Stomach (tissue), 8 donors: ENCODE measurements at regions not wholly inside any gene's neighbourhood (a gene's known extent, or its start where the extent isn't known, plus 50 kb on each side); places are given as distances from the start of the nearest gene placed in this dataset.

Source experiments
- DNase-seq, 2 donors: peaks; one replicate each; pipeline versions ENCODE4 v3.0.0 to v3.0.0-alpha.2; 2013 to 2019
- H3K27ac ChIP-seq, 5 donors: fragments of 200-600 bp in 4 of 5; sonication (generic) in 4 of 5; one replicate each; pipeline ENCODE4 v1.5.1; 2013 to 2019; ENCODE audit warnings: mild to moderate bottlenecking in 1 of 5, moderate library complexity in 1 of 5
- H3K27me3 ChIP-seq, 3 donors: fragments of 200-600 bp; sonication (generic); one replicate each; pipeline ENCODE4 v1.5.1; 2017 to 2019; ENCODE audit warnings: mixed run types in 1 of 3
- H3K36me3 ChIP-seq, 4 donors: fragments of 200-600 bp; sonication (generic); 1 replicate in 3 of 4; 2 replicates in 1 of 4; pipeline ENCODE4 v1.5.1; 2016 to 2019
- H3K4me1 ChIP-seq, 4 donors: fragments of 200-600 bp; sonication (generic); one replicate each; pipeline ENCODE4 v1.5.1; 2016 to 2019
- H3K4me3 ChIP-seq, 4 donors: fragments of 200-600 bp; sonication (generic) in 3 of 4; one replicate each; pipeline ENCODE4 v1.5.1; 2016 to 2019; ENCODE audit warnings: mild to moderate bottlenecking in 1 of 4
- H3K9me3 ChIP-seq, 4 donors: fragments of 200-600 bp; sonication (generic); one replicate each; pipeline ENCODE4 v1.5.1; 2016 to 2019
- CTCF ChIP-seq, 7 experiments: fragments of 450-650 bp in 4 of 7; fragments of 200-600 bp in 3 of 7; sonication (generic) in 3 of 7; IDR thresholded peaks; one replicate each; pipeline ENCODE4 v1.5.1; 2016 to 2019; ENCODE audit warnings: antibody characterized with exemption in 7 of 7, control low read depth in 2 of 7, mild to moderate bottlenecking in 1 of 7
- EP300 ChIP-seq: sonication (generic); formaldehyde crosslinking; IDR thresholded peaks from one replicate; pipeline ENCODE4 v1.6.1; 2017; ENCODE audit warnings: antibody characterized with exemption
- POLR2A ChIP-seq, 4 donors: fragments of 450-650 bp; IDR thresholded peaks; one replicate each; pipeline ENCODE4 v1.6.1; 2016; ENCODE audit warnings: antibody characterized with exemption in 4 of 4, control low read depth in 2 of 4, mild to moderate bottlenecking in 1 of 4, moderate library complexity in 1 of 4
- POLR2AphosphoS5 ChIP-seq, 3 donors: sonication (generic); formaldehyde crosslinking; IDR thresholded peaks; one replicate each; pipeline ENCODE4 v1.6.1; 2016; ENCODE audit warnings: antibody characterized with exemption in 3 of 3
- WGBS, 5 donors: extraction: QIAGEN DNeasy Blood & Tissue Kit in 3 of 5; methylation state at CpG; one replicate each; pipeline versions ENCODE4 v1.1.5 to v1.1.7; 2013 to 2018; 5-methylcytosine and 5-hydroxymethylcytosine counted together
- intact Hi-C: fragments of 100-400 bp; cut with DNase I; formaldehyde crosslinking; loops from one replicate; pipeline ENCODE4 v1.15.1; 2023; ENCODE audit warnings: low total_unique reads
- donor health status: healthy with polysubstance abuse.
- donor health status: Bipolar disorder and iron deficiency.
- donor health status: healthy.

GRCh38 chr12:41905759-41906297 is 238.8 kb downstream of the GXYLT1 start:
- Histone ChIP-seq H3K9me3 (no peaks in the 10 kb centered on the region), H3K4me1 (no peaks in the 10 kb centered on the region), H3K27ac (no peak overlapping the region), H3K36me3 (no peaks in the 10 kb centered on the region), H3K4me3 (no peak overlapping the region), H3K27me3 (no peaks in the 10 kb centered on the region)
- DNase-seq, result no peak
- TF ChIP-seq CTCF (IDR thresholded peaks at IDR 0.05) (no peak), POLR2A (IDR thresholded peaks at IDR 0.05) (no peak)
- intact Hi-C loops, result no loop called here
- 91 to 96% (median 93%) methylated on average over 6 of the region's 6 CpGs for WGBS, 5 donors

GRCh38 chr12:41905073-41905758 is 239.5 kb downstream of the GXYLT1 start:
- no peak for TF ChIP-seq EP300
- TF ChIP-seq POLR2A (IDR thresholded peaks at IDR 0.05), result no peak
- TF ChIP-seq CTCF (IDR thresholded peaks at IDR 0.05), result no peak
- TF ChIP-seq POLR2AphosphoS5 (IDR thresholded peaks at IDR 0.05), result no peak
- intact Hi-C loops, result no loop called here
- Histone ChIP-seq H3K36me3 (no peaks in the 10 kb centered on the region), H3K4me3 (no peak overlapping the region), H3K27ac (no peak overlapping the region), H3K27me3 (no peaks in the 10 kb centered on the region), H3K9me3 (no peaks in the 10 kb centered on the region), H3K4me1 (no peaks in the 10 kb centered on the region)
- WGBS, 5 donors, result 67 to 89% (median 82%) methylated on average over 7 of the region's 7 CpGs
- no peak for DNase-seq

- no peaks in the 10 kb centered on the region for H3K9me3 ChIP-seq
- no peaks in the 10 kb centered on the region for H3K27me3 ChIP-seq
- no peaks in the 10 kb centered on the region for H3K36me3 ChIP-seq
- intact Hi-C loops, result no loop called here
- H3K27ac ChIP-seq, result no peak overlapping the region
- no peaks in the 10 kb centered on the region for H3K4me1 ChIP-seq
- 63 to 94% (median 70%) methylated on average over 4 of the region's 4 CpGs for WGBS, 5 donors
- TF ChIP-seq POLR2A (IDR thresholded peaks at IDR 0.05) (no peak), EP300 (no peak), POLR2AphosphoS5 (IDR thresholded peaks at IDR 0.05) (no peak), CTCF (IDR thresholded peaks at IDR 0.05) (no peak)
- no peak for DNase-seq
- no peak overlapping the region for H3K4me3 ChIP-seq
Measured at GRCh38 chr12:41904041-41904440, 240.6 kb downstream of the GXYLT1 start.

- no peak overlapping the region for H3K4me3 ChIP-seq
- no peaks in the 10 kb centered on the region for H3K36me3 ChIP-seq
- 89 to 95% (median 95%) methylated on average over 6 of the region's 6 CpGs for WGBS, 5 donors
- no peak overlapping the region for H3K27ac ChIP-seq
- no peaks in the 10 kb centered on the region for H3K9me3 ChIP-seq
- DNase-seq, result no peak
- no peak for TF ChIP-seq CTCF (IDR thresholded peaks at IDR 0.05)
- TF ChIP-seq POLR2A (IDR thresholded peaks at IDR 0.05), result no peak
- no peak for TF ChIP-seq EP300
- TF ChIP-seq POLR2AphosphoS5 (IDR thresholded peaks at IDR 0.05), result no peak
- no peaks in the 10 kb centered on the region for H3K27me3 ChIP-seq
- no peaks in the 10 kb centered on the region for H3K4me1 ChIP-seq
- intact Hi-C loops, result no loop called here
Measured at GRCh38 chr12:41903014-41903708, 241.5 kb downstream of the GXYLT1 start.
